NCI-H748 (cell line): ENCODE measurements at regions not wholly inside any gene's neighbourhood (a gene's known extent, or its start where the extent isn't known, plus 50 kb on each side); places are given as distances from the start of the nearest gene placed in this dataset.

Source experiments
- DNase-seq: peaks from one replicate; lab custom pipeline; 2025; ENCODE audit not compliant: unreplicated experiment; lab: John Stamatoyannopoulos, UW

GRCh38 chr5:103353581-103353980, 95.0 kb downstream of the MACIR start:
- DNase-seq = no peak

DNA sequence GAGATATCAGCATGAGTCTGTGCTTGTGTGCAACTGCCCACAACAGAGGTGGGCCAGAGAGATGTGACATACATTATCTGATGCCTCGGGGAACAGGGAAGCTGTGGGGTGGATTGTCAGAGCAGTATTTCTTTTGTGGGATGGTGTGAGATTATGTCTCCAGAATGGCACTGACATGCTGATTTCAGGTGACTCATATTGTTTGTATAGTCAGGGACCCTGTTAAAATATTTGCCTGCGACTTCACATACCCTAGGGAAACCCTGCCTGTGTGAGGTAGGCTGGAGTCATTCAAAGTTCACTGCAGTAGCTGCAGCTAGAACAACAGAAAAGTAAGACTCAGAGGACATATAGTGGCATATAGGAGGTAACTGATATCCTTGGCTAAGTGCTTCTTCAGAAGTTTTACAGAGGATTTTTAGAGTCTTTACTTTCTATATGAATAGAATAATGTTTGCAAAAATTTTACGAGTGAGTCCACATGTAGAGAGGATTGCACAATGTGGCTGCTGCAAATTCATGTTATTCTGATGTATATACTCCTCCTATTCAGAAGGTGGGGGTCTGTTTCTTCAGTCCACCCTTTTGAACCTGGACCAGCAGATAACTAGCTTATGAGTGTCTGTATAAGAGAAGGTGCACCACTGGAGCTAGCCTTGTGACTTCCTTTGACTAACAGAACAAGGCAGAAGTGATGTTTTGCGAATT, 89.3 kb downstream of the MACIR start:
- DNase-seq = no peak

GRCh38 chr5:103346162-103346748, 87.7 kb downstream of the MACIR start:
- DNase-seq = no peak

DNA sequence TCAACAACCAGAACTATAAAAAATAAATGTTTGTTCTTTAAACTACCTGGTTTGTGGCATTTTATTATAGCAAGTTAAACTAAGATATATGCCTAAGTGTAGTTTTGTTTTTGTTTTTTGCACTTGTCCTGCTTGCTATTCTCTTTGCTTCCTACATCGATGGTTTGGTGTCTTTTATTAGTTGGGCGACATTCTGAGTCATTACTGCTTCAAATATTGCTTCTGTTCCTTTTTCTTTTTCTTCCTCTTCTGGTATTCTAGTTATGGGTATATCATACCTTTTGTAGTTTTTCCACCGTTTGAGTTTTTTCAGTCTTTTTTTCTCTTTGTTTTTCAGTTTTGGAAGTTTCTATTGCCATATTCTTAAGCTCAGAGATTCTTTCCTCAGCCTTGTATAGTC, 86.9 kb downstream of the MACIR start:
- DNase-seq = no peak

- DNase-seq = no peak
These were observed 82.3 kb downstream of the MACIR start for GRCh38 chr5:103340717-103341388.

GRCh38 chr5:103340132-103340531, 81.6 kb downstream of the MACIR start:
- DNase-seq = no peak

- no peak for DNase-seq
These were observed 78.4 kb downstream of the MACIR start for GRCh38 chr5:103336941-103337340.

DNA sequence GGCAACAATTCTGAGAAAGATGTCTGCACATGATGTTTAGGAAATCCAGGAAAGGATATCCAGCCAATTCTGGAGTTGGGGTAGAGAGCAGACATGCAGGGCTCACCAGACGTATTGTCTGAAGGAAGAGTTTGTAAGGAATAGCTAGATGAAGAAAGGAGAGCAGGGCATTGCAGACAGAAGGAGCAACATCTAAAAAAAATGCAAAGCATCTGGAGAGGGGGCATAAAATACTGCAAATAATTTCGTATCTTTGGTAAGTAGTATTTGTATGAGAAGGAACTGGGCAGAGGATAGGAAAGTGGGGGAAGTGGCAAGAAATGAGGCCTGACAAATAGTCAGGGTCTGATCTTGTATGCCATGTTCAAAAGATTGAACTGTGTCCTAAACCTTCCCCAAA, 74.8 kb downstream of the MACIR start:
- DNase-seq = no peak

DNA sequence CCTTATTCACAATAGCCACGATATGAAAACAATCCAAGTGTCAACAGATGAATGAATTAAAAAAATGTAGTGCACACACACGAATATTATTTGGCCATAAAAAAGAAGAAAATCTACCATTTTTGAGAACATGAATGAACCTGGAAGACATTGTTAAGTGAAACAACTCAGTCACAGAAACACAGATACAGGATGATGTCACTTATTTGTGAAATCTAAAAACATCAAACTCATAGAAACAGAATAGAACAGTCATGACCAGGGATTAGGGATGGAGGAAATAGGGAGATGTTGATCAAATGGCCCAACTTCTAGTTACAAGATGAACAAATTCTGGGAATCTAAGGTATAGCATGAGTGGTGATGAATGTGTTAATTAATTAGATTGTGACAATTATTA, 72.3 kb downstream of the MACIR start:
- no peak for DNase-seq
